H9 (cell line): ENCODE measurements at regions not wholly inside any gene's neighbourhood (a gene's known extent, or its start where the extent isn't known, plus 50 kb on each side); places are given as distances from the start of the nearest gene placed in this dataset.

Experiments used
- DNase-seq: peaks from one replicate; pipeline ENCODE4 v3.0.0-alpha.2; 2017
- H2AFZ ChIP-seq: one replicate; pipeline ENCODE4 v1.6.1; 2013; ENCODE audit warnings: mild to moderate bottlenecking, low read length, control low read depth, moderate library complexity
- H2AK5ac ChIP-seq: 2 replicates; pipeline ENCODE4 v1.6.1; 2013; ENCODE audit warnings: low read length, control low read depth, mixed read lengths; ENCODE audit not compliant: insufficient read length
- H2BK120ac ChIP-seq: one replicate; pipeline ENCODE4 v1.6.1; 2013; ENCODE audit warnings: low read depth, mild to moderate bottlenecking, low read length, control low read depth, inconsistent platforms; ENCODE audit not compliant: poor library complexity, severe bottlenecking
- H2BK12ac ChIP-seq: 2 replicates; pipeline ENCODE4 v1.6.1; 2013; ENCODE audit warnings: low read length, control low read depth, mixed read lengths, low read depth; ENCODE audit not compliant: insufficient read length
- H2BK15ac ChIP-seq: 2 replicates; pipeline ENCODE4 v1.6.1; 2013; ENCODE audit warnings: low read depth, low read length, control low read depth
- H2BK20ac ChIP-seq: one replicate; pipeline ENCODE4 v1.6.1; 2013; ENCODE audit warnings: low read depth, mild to moderate bottlenecking, low read length, control low read depth, inconsistent platforms; ENCODE audit not compliant: poor library complexity, severe bottlenecking
- H2BK5ac ChIP-seq: 2 replicates; pipeline ENCODE4 v1.6.1; 2013; ENCODE audit warnings: low read length, control low read depth, mixed read lengths; ENCODE audit not compliant: insufficient read length
- H3K14ac ChIP-seq: 2 replicates; pipeline ENCODE4 v1.6.1; 2013; ENCODE audit warnings: low read length, control low read depth; ENCODE audit not compliant: insufficient read depth
- H3K18ac ChIP-seq: 2 replicates; pipeline ENCODE4 v1.6.1; 2013; ENCODE audit warnings: low read depth, mild to moderate bottlenecking, mixed read lengths, low read length, control low read depth; ENCODE audit not compliant: insufficient read length
- H3K23ac ChIP-seq: 2 replicates; pipeline ENCODE4 v1.6.1; 2013; ENCODE audit warnings: low read length, control low read depth, mixed read lengths, low read depth; ENCODE audit not compliant: insufficient read length
- H3K23me2 ChIP-seq: 2 replicates; pipeline ENCODE4 v1.6.1; 2013; ENCODE audit warnings: low read depth, mild to moderate bottlenecking, mixed read lengths, low read length, control low read depth; ENCODE audit not compliant: insufficient read length, poor library complexity, severe bottlenecking
- H3K27ac ChIP-seq: 2 replicates; pipeline ENCODE4 v1.5.1; 2013; ENCODE audit warnings: low read length, control low read depth, mixed read lengths, low read depth; ENCODE audit not compliant: insufficient read length
- H3K27me3 ChIP-seq: 2 replicates; pipeline ENCODE4 v1.6.1; 2013; ENCODE audit warnings: low read length, control low read depth, inconsistent platforms; ENCODE audit not compliant: insufficient read depth
- H3K4ac ChIP-seq: 2 replicates; pipeline ENCODE4 v1.6.1; 2013; ENCODE audit warnings: low read depth, mild to moderate bottlenecking, control low read depth, inconsistent platforms, low read length, moderate library complexity
- H3K4me1 ChIP-seq: 2 replicates; pipeline ENCODE4 v1.6.1; 2013; ENCODE audit warnings: low read length, control low read depth, inconsistent platforms; ENCODE audit not compliant: insufficient read depth
- H3K4me2 ChIP-seq: 2 replicates; pipeline ENCODE4 v1.6.1; 2013; ENCODE audit warnings: low read length, control low read depth, mixed read lengths; ENCODE audit not compliant: insufficient read length, insufficient read depth
- H3K56ac ChIP-seq: 2 replicates; pipeline ENCODE4 v1.6.1; 2013; ENCODE audit warnings: low read depth, mild to moderate bottlenecking, mixed read lengths, low read length, control low read depth; ENCODE audit not compliant: insufficient read length
- H3K79me1 ChIP-seq: 2 replicates; pipeline ENCODE4 v1.6.1; 2013; ENCODE audit warnings: low read depth, mild to moderate bottlenecking, moderate library complexity, low read length, control low read depth, inconsistent platforms; ENCODE audit not compliant: insufficient read depth, poor library complexity, severe bottlenecking
- H3K79me2 ChIP-seq: 2 replicates; pipeline ENCODE4 v1.6.1; 2013; ENCODE audit warnings: low read length, control low read depth, inconsistent platforms; ENCODE audit not compliant: insufficient read depth
- H3K9ac ChIP-seq: 2 replicates; pipeline ENCODE4 v1.6.1; 2013; ENCODE audit warnings: low read length, control low read depth, mixed read lengths; ENCODE audit not compliant: insufficient read length; ENCODE audit errors: extremely low read depth
- H3K9me3 ChIP-seq: one replicate; pipeline ENCODE4 v1.6.1; 2013; ENCODE audit warnings: low read depth, low read length, inconsistent platforms; ENCODE audit not compliant: control insufficient read depth
- H3T11ph ChIP-seq: one replicate; pipeline ENCODE4 v1.6.1; 2013; ENCODE audit warnings: mild to moderate bottlenecking, low read length, control low read depth, inconsistent platforms
- H4K20me1 ChIP-seq: one replicate; pipeline ENCODE4 v1.6.1; 2013; ENCODE audit not compliant: control insufficient read depth, insufficient read length, insufficient read depth
- H4K5ac ChIP-seq: 2 replicates; pipeline ENCODE4 v1.6.1; 2013; ENCODE audit warnings: low read depth, mild to moderate bottlenecking, mixed read lengths, low read length, control low read depth; ENCODE audit not compliant: insufficient read length
- H4K8ac ChIP-seq: replicated peaks from 2 replicates; pipeline ENCODE4 v1.6.1; 2013; ENCODE audit warnings: low read length, control low read depth, mixed read lengths, low read depth; ENCODE audit not compliant: insufficient read length
- H4K91ac ChIP-seq: 2 replicates; pipeline ENCODE4 v1.6.1; 2013; ENCODE audit warnings: low read depth, mild to moderate bottlenecking, moderate library complexity, mixed read lengths, low read length, control low read depth; ENCODE audit not compliant: insufficient read length
- H3K27ac Mint-ChIP-seq, 3 experiments: 2 replicates in 2 of 3; 3 replicates in 1 of 3; pipeline ENCODE4 v1.8.0; 2020 to 2021; ENCODE audit warnings: mixed read lengths in 3 of 3, mild to moderate bottlenecking in 1 of 3, moderate library complexity in 1 of 3
- H3K27me3 Mint-ChIP-seq: 2 replicates; pipeline ENCODE4 v1.8.0; 2021; ENCODE audit warnings: low read depth, mild to moderate bottlenecking, moderate library complexity, mixed read lengths
- H3K36me3 Mint-ChIP-seq, 3 experiments: 2 replicates in 2 of 3; 3 replicates in 1 of 3; pipeline ENCODE4 v1.8.0; 2020 to 2021; ENCODE audit warnings: low read depth in 3 of 3, mixed read lengths in 3 of 3; ENCODE audit not compliant: insufficient read depth in 1 of 3
- H3K4me1 Mint-ChIP-seq, 2 experiments: 2 replicates each; pipeline ENCODE4 v1.8.0; 2020; ENCODE audit warnings: mixed read lengths in 2 of 2
- H3K4me3 Mint-ChIP-seq, 2 experiments: 2 replicates in 1 of 2; 3 replicates in 1 of 2; pipeline ENCODE4 v1.8.0; 2020 to 2021; ENCODE audit warnings: mild to moderate bottlenecking in 2 of 2, mixed read lengths in 2 of 2, moderate library complexity in 1 of 2
- H3K9me3 Mint-ChIP-seq, 2 experiments: 2 replicates in 1 of 2; 3 replicates in 1 of 2; pipeline ENCODE4 v1.8.0; 2020; ENCODE audit warnings: mild to moderate bottlenecking in 2 of 2, mixed read lengths in 2 of 2, moderate library complexity in 1 of 2
- WGBS: extraction: QIAGEN DNeasy Blood & Tissue Kit; methylation state at CpG from one replicate; pipeline ENCODE4 v1.1.7; 2013; ENCODE audit warnings: missing lambda C conversion rate, low lambda C conversion rate, mixed read lengths; ENCODE audit not compliant: insufficient read length; ENCODE audit errors: extremely low coverage; 5-methylcytosine and 5-hydroxymethylcytosine counted together
- TF ChIP-seq, protein P1 (sequence below): fragments of 200-600 bp; sonication (generic); conservative IDR thresholded peaks from 3 replicates; pipeline ENCODE4 v1.8.0; 2021; ENCODE audit warnings: antibody characterized with exemption, mild to moderate bottlenecking

DNA sequence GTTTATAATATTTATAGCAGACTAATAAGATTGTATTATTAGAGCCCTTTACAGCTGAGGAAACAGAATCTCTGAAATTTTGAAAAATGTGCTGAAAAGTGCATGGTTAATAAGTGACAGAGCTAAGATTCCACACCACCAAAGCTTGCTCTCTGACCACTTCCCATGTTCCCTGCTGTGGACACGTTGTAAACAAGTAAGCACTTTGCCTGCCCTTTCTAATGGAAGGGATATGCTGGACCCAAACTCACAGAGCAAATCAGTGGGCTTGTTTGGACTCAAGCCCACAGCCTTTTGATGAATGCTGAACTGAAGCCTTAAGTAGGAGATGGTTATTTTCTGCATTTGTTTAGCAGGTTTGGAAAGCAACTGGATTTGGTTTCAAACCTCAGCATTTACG lies 214.0 kb upstream of the TMEM72 start:
- H3K4me1 ChIP-seq = no peaks in the 10 kb centered on the region
- no peaks in the 10 kb centered on the region for H4K20me1 ChIP-seq
- no peak overlapping the region for H3T11ph ChIP-seq
- H3K27me3 ChIP-seq = no peaks in the 10 kb centered on the region
- Mint-ChIP-seq H3K4me1 (peaks cover 10% of the 10 kb centered on the region in 2 experiments), H3K9me3 (peaks cover 4 to 8% of the 10 kb centered on the region in 2 experiments; a peak in 3 of 5 replicates), H3K36me3 (no peaks in the 10 kb centered on the region; a peak in 1 of 7 replicates), H3K4me3 (no peak overlapping the region), H3K27ac (no peak overlapping the region), H3K27me3 (peaks cover 5% of the 10 kb centered on the region)
- H3K14ac ChIP-seq = no peak overlapping the region
- H4K91ac ChIP-seq = no peak overlapping the region
- H3K9ac ChIP-seq = no peak overlapping the region
- no peak overlapping the region for H3K4ac ChIP-seq
- no peak overlapping the region for H2BK5ac ChIP-seq
- H2BK15ac ChIP-seq = no peak overlapping the region
- DNase-seq = no peak
- no peak overlapping the region for H3K56ac ChIP-seq
- no peak overlapping the region for H3K18ac ChIP-seq
- no peaks in the 10 kb centered on the region for H3K23me2 ChIP-seq
- no peak overlapping the region for H3K23ac ChIP-seq
- no peak overlapping the region for H3K4me2 ChIP-seq
- H4K8ac ChIP-seq = no peak overlapping the region
- H3K9me3 ChIP-seq = no peaks in the 10 kb centered on the region
- no peaks in the 10 kb centered on the region for H3K79me2 ChIP-seq
- no peak overlapping the region for H2BK12ac ChIP-seq
- no CpG with 5 or more reads among the region's 2 CpGs for WGBS
- H4K5ac ChIP-seq = no peak overlapping the region
- no peaks in the 10 kb centered on the region for H3K79me1 ChIP-seq
- no peak overlapping the region for H2AFZ ChIP-seq
- no peak overlapping the region for H2BK20ac ChIP-seq
- H2AK5ac ChIP-seq = no peak overlapping the region
- TF ChIP-seq, protein P1, sequence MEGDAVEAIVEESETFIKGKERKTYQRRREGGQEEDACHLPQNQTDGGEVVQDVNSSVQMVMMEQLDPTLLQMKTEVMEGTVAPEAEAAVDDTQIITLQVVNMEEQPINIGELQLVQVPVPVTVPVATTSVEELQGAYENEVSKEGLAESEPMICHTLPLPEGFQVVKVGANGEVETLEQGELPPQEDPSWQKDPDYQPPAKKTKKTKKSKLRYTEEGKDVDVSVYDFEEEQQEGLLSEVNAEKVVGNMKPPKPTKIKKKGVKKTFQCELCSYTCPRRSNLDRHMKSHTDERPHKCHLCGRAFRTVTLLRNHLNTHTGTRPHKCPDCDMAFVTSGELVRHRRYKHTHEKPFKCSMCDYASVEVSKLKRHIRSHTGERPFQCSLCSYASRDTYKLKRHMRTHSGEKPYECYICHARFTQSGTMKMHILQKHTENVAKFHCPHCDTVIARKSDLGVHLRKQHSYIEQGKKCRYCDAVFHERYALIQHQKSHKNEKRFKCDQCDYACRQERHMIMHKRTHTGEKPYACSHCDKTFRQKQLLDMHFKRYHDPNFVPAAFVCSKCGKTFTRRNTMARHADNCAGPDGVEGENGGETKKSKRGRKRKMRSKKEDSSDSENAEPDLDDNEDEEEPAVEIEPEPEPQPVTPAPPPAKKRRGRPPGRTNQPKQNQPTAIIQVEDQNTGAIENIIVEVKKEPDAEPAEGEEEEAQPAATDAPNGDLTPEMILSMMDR = no peak
- H2BK120ac ChIP-seq = no peak overlapping the region
- no peak overlapping the region for H3K27ac ChIP-seq
